ENCODE measurements at regions not wholly inside any gene's neighbourhood (a gene's known extent, or its start where the extent isn't known, plus 50 kb on each side); places are given as distances from the start of the nearest gene placed in this dataset.

DNA sequence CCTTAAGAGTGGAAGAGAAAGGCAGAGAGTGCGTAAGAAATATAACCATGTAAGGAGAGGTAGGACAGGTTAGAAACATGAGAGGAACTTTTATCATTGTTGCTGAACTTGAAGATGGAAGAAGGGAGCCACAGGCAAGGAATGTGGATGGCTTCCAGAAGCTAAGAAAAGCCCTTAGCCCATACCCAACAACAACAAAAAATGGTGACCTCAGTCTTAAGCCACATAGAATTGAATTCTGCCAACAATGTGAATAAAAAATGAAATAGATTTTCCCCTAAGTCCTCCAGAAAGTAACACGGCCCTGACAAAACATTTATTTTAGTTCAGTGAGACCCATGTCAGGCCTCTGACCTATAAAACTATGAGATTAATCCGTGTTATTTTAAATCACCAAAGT lies 767.3 kb downstream of the FAM181B start:
- FAIRE-seq, result no peak
- no peak overlapping the region for H3K9ac ChIP-seq (replicated peaks; ENCODE audit: extremely low read depth, insufficient read depth, low read length)

More for the DNA sequence above, 767.3 kb downstream of the FAM181B start:
- Histone ChIP-seq H3K4me2 (ENCODE audit: insufficient read depth, low read length) (no peak overlapping the region), H4K20me1 (replicated peaks; ENCODE audit: control insufficient read depth, extremely low read depth, insufficient read depth, low read length) (no peaks in the 10 kb centered on the region), H3K27me3 (ENCODE audit: control insufficient read depth in 2 of 2, insufficient read depth in 2 of 2, low read length in 2 of 2) (no peaks in the 10 kb centered on the region), H3K4me1 (ENCODE audit: control insufficient read depth, extremely low read depth, insufficient read depth, low read length) (no peaks in the 10 kb centered on the region), H3K79me2 (ENCODE audit: control insufficient read depth, insufficient read depth, low read length) (no peaks in the 10 kb centered on the region), H3K36me3 (ENCODE audit: control insufficient read depth in 2 of 2, extremely low read depth in 1 of 2, insufficient read depth in 2 of 2, low read length in 2 of 2) (no peaks in the 10 kb centered on the region), H3K9me1 (replicated peaks; ENCODE audit: control insufficient read depth, extremely low read depth, insufficient read depth, low read length) (no peaks in the 10 kb centered on the region), H3K9me3 (replicated peaks; ENCODE audit: control insufficient read depth, insufficient read depth, low read length) (no peaks in the 10 kb centered on the region), H2AFZ (ENCODE audit: low read depth, low read length) (no peak overlapping the region), H3K27ac (ENCODE audit: insufficient read depth, low read depth, low read length) (no peak overlapping the region), H3K4me3 (replicated peaks in 1 of 3; ENCODE audit: insufficient read depth in 1 of 3, low read depth in 1 of 3, low read length in 3 of 3) (no peak overlapping the region)
- intact Hi-C loops (cut with micrococcal nuclease) (no loop called here), dilution Hi-C loops (cut with MboI; ENCODE audit: extremely low pct_ligation_motif_present, low sequenced_read_pairs) (no loop called here)
- DNase-seq (ENCODE audit: low read depth, low spot score), result no peak
- BruUV-seq (replicated peaks), result no TSS peak
- TF ChIP-seq, protein P1, sequence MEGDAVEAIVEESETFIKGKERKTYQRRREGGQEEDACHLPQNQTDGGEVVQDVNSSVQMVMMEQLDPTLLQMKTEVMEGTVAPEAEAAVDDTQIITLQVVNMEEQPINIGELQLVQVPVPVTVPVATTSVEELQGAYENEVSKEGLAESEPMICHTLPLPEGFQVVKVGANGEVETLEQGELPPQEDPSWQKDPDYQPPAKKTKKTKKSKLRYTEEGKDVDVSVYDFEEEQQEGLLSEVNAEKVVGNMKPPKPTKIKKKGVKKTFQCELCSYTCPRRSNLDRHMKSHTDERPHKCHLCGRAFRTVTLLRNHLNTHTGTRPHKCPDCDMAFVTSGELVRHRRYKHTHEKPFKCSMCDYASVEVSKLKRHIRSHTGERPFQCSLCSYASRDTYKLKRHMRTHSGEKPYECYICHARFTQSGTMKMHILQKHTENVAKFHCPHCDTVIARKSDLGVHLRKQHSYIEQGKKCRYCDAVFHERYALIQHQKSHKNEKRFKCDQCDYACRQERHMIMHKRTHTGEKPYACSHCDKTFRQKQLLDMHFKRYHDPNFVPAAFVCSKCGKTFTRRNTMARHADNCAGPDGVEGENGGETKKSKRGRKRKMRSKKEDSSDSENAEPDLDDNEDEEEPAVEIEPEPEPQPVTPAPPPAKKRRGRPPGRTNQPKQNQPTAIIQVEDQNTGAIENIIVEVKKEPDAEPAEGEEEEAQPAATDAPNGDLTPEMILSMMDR (IDR thresholded peaks at IDR 0.05; ENCODE audit: extremely low read depth in 1 of 2, insufficient read depth in 1 of 2, low read depth in 1 of 2, low read length in 2 of 2), result no peak
- TF ChIP-seq EZH2 (IDR thresholded peaks at IDR 0.05; ENCODE audit: borderline replicate concordance, low read depth, low read length, severe bottlenecking) (no peak), POLR2A (IDR thresholded peaks at IDR 0.05; ENCODE audit: low read depth, low read length) (no peak), JUN (IDR thresholded peaks at IDR 0.05; ENCODE audit: borderline replicate concordance, insufficient read depth, insufficient read length, low read depth) (no peak), FOS (IDR thresholded peaks at IDR 0.05; ENCODE audit: borderline replicate concordance, insufficient read depth, low read length) (no peak), GATA2 (IDR thresholded peaks at IDR 0.05; ENCODE audit: insufficient read depth, insufficient read length, low read depth, low read length) (no peak), POLR2AphosphoS5 (IDR thresholded peaks at IDR 0.05; ENCODE audit: insufficient read depth, low read depth, low read length) (no peak), MYC (IDR thresholded peaks at IDR 0.05; ENCODE audit: low read depth, low read length) (no peak)
- TF ChIP-seq, protein P2, sequence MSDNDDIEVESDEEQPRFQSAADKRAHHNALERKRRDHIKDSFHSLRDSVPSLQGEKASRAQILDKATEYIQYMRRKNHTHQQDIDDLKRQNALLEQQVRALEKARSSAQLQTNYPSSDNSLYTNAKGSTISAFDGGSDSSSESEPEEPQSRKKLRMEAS (IDR thresholded peaks at IDR 0.05; ENCODE audit: insufficient read depth, insufficient read length), result no peak
- ChIA-PET CTCF (no interaction called here), POLR2A (no interaction called here)
